PC-3 (cell line): ENCODE measurements at regions not wholly inside any gene's neighbourhood (a gene's known extent, or its start where the extent isn't known, plus 50 kb on each side); places are given as distances from the start of the nearest gene placed in this dataset.

ENCODE experiments used
- EZH2 ChIP-seq: fragments of 300-600 bp; sonication (generic); IDR thresholded peaks from one replicate; pipeline ENCODE4 v1.6.1; 2017; ENCODE audit warnings: antibody characterized with exemption, mild to moderate bottlenecking, low read length; ENCODE audit not compliant: unreplicated experiment
- EZH2phosphoT487 ChIP-seq: fragments of 300-600 bp; sonication (generic); IDR thresholded peaks from 2 replicates; pipeline ENCODE4 v1.6.1; 2018; ENCODE audit warnings: mild to moderate bottlenecking, antibody characterized with exemption, low read length, borderline replicate concordance
- TF ChIP-seq, protein P1 (sequence below): fragments of 300-600 bp; sonication (generic); conservative IDR thresholded peaks from 2 replicates; pipeline ENCODE4 v1.5.1; 2017; ENCODE audit warnings: antibody characterized with exemption, low read depth, mild to moderate bottlenecking, low read length

DNA sequence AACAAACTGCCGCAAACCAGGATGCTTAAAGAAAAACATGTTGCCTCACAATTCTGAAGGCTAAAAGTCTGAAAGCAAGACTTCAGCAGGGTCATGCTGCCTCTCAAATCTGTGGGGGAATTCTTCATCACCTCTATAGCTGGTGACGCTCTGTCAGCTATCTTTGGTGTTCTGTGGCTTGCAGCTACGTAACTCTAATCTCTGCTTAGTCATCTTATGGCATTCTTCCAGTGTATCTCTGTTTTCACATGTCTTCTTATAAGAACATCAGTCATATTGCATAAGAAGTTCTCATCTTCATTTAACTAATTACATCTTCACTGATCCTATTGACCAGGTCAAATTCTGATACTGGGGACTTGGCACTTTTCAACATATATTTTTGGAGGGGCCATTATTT, 243.0 kb downstream of the CDH10 start:
- TF ChIP-seq, protein P1, sequence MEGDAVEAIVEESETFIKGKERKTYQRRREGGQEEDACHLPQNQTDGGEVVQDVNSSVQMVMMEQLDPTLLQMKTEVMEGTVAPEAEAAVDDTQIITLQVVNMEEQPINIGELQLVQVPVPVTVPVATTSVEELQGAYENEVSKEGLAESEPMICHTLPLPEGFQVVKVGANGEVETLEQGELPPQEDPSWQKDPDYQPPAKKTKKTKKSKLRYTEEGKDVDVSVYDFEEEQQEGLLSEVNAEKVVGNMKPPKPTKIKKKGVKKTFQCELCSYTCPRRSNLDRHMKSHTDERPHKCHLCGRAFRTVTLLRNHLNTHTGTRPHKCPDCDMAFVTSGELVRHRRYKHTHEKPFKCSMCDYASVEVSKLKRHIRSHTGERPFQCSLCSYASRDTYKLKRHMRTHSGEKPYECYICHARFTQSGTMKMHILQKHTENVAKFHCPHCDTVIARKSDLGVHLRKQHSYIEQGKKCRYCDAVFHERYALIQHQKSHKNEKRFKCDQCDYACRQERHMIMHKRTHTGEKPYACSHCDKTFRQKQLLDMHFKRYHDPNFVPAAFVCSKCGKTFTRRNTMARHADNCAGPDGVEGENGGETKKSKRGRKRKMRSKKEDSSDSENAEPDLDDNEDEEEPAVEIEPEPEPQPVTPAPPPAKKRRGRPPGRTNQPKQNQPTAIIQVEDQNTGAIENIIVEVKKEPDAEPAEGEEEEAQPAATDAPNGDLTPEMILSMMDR = no peak
- no peak for TF ChIP-seq EZH2
- no peak for TF ChIP-seq EZH2phosphoT487
